DMS153 (cell line): ENCODE measurements at regions not wholly inside any gene's neighbourhood (a gene's known extent, or its start where the extent isn't known, plus 50 kb on each side); places are given as distances from the start of the nearest gene placed in this dataset.
"Not testable (repeated sequence)": the region's sequence is repeated elsewhere in the genome, so short reads cannot be mapped to it uniquely, and the experiment has no call there.

ENCODE experiments used
- DNase-seq: peaks from one replicate; lab custom pipeline; 2025; lab: John Stamatoyannopoulos, UW

DNA sequence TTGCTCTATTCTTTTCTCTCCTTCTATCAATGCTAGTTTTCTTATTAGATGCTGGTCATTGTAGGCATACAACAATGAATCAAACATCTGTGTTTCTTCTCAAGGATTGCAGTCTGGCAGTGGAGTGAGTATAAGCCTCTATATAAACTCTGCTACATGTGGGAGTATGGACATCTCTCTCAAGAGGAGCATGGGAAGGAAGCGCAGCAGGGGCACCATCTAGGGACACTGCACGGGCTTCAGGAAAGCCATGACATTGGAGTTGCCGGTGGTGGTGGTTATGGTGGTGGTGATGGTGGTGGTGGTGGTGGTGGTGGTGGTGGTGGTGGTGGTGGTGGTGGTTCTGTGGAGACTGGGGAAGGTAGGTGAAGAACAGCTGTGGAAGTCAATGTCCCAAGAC is 462.6 kb downstream of the RNF144A start:
- no peak for DNase-seq

DNA sequence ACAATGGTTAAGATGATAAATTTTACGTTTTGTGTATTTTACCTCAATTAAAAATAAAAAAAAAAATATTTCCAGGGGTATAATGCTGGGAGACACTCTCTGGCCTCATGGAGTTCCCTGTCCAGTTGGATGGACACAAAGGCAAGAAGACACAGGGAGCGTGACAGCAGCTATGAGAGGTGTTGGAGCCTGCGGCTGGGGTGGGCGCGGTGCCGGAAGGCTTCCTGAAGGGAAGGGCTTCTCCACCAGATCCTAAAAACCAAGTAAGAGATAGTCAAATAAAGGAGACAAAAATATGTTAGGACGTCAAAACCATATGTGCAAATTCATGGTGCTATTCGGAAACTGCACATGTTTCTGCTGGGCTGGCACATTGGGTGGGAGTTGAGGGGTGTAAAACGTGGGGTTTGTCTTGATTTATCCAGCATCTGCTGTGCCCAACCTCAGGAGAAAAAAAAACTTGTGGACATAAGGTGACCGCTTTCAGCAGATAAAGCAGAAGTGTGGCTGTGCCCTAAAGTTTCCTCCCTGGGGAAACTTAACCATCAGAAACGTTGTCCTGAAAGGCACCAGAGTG is 467.6 kb downstream of the RNF144A start:
- no peak for DNase-seq

DNA sequence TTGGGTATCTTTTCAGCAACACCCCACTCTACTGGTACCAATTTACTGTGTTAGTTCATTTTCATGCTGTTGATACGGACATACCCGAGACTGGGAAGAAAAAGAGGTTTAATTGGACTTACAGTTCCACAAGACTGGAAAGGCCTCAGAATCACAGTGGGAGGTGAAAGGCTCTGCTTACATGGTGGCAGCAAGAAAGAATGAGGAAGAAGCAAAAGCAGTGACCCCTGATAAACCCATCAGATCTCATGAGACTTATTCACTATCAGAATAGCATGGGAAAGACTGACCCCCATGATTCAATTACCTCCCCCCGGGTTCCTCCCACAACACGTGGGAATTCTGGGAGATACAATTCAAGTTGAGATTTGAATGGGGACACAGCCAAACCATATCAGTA is 473.1 kb downstream of the RNF144A start:
- not testable (repeated sequence) for DNase-seq

DNA sequence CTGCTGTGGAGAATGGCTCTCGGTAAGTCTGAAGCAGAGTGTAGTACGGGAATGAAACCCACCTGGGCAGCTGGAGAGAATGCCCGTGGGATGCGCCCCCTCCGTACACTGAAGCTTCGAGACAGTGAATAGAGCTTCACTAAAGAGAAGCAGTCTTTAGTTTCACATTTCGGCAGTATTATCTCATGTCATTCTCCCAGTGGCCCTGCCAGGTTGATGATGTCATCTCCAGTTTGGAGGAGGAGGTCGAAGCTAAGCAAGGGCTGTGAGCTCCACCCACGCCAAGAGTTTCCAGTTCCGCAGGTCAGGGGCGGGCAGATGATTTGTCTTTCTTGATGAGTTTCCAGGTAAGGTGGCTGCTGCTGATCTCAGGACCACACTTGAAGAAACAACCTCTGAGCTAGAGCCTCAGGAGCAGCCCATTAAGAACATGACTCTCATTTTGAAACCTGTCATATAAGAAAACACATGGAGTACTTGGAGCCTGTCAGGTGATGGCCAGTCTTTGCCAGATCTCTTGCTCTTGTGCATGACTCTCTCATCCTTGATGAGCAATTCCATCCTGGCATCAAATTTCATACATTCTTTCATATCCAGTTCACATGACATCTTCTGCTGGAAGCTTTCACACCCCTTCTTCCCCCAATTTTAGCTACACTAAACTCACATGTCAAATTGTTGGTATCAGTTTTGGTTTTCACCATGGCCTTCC is 475.0 kb downstream of the RNF144A start:
- DNase-seq, result no peak

DNA sequence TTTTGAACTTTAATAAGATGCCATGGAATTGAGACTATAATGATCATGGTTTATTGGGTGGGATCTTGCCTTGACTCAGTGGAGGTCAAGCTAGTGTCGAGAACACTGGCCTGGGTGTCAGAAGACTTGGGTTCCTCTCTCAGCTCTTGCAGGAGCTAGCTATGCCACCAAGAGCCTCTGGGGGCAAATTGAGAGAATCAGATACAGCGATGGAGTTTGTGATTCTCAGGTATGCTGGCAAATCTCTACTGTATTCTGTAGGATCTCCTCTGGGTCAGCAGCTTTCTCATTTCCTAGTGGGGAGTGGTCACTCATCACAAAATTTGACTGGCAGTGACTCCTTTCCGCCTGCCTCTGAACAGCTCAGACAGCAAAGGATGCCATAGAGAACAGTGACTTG is 477.0 kb downstream of the RNF144A start:
- DNase-seq, result no peak

DNA sequence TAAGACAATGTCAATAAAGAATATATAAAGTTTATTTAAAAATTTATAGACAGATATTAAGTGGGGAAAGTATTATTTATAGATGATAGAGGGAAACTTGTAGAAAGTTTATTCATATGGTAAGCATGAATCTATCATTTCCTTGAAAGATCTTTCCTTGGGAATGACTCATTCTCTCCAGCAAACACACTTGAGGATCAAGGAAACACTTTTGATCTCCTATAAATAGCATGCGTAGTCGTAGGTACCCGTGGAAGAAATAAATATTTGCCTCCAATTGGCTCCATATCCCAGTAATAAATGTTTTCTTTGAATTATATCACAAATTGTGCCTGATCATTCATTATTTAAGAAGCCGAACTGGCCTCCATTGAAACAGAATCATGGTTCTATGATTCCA is 483.4 kb downstream of the RNF144A start:
- no peak for DNase-seq

DNA sequence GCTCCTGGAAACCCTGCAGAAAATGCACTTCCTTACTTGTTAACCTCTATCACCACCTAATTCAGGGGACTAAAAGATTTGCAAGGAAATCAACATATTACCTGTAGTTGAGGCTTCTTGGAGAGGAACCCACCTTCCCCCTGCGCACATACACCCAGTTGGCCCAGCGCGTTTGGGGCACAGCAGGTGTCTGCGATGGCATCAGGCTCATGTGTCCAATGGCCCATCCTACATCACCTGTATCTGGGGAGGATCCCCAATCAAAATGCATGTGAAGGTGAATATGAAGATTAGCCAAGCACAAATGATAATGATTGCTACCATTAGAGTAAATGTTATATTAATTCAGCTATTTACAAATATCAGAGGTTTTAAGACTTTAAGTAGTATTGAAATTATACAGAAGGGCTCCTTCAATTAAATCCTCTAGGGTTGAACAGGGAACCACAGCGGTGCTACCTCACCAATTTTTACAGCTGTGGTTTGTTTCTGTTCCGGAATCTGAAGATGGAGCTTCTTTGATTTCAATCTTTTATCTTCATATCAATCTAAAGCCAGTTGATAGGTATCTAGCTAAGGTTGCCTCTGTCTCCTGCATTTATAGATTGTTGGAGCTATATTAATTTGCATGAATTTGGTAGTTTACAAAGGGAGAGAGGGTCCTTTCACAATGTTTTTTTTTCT is 486.0 kb downstream of the RNF144A start:
- no peak for DNase-seq

DNA sequence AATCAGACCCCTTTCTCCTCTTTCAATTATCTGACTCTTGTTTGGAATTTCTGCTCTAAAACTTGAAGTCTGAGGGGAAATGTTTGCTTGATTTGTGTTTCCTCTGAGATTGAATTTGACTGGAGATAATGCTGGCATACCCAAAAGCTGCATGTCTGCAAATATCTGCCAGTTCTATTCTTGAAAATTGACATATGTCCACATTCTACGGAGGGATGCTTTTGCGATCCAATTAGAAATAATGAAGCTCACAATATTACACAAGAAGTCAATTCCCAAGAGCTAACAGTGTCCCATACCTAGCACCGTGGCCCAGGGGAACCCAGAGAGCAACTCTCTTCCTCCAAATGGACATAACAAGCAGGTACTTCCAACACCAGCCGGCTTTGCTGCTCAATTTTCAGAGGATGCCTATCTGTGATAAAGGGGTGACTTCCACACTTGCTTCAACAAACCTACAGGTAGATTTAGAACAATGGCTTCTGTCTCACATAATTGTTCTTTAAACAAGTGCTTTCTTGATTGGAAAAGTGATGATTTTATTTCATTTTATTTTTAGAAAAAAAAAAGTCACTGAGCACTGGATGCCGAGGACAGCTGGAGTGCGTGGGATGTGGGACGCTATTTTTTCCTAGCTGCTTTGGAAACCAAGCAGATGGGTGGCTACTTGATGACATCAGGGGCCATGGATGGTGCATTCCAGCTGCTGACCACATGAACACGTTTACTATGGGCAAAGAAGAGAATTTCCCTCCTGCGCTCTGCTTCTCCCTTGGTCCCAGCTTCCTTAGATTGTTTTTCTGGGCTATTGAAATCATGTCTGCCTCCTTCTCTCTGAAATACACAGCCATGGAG is 488.9 kb downstream of the RNF144A start:
- DNase-seq, result no peak

DNA sequence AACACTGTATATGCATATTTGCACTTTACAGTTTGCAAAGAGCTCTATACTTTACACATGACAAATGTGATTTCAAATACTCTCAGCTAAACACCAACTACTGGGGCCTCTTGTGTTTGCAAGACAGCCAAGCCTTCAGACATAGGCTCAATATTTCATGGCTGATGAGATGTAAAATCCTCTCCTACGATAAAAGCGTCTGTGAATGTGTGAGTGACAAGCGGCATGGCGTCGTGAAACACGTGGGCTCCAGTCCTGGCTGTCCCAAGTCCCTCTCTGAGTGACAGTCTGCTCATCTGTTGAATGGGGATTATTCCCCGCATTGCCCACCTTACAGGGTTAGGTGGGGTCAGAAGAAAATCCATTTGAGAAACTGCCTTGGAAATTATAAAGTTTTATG is 489.8 kb downstream of the RNF144A start:
- DNase-seq, result no peak

DNA sequence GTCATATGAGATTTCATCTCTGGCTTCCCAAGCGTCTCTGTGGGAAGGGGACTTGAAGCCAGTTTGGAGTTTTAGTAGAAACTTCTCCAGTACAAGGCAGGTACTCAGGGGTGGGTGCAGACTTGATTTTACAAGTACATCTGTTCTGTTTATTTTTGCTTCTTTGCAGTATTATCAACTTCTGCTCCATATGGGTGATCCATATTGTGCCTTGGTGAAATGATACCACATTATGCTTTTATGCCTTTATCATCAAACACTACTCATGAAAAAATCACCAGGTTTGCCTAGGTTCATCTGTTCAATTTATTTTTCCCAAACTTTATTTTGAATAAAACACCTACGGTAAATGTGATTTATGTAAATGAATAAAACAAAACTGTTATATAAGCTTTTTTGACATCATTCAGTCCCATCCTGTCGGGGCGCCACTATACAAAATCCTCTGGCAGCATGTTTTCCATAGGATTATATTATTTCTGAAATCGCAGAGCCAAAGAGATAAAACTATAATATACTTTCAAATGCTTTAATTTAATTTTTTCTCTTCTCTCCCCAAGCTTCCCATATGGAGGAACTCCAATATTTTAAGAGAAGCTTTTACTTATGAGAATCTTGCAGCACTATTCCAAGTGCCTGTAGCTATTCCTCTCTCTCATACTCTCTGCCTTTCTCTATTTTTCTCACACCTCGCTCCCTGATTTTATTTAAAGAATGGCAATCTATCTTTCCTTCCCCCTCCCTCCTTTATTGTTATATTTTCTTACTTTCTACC is 490.9 kb downstream of the RNF144A start:
- no peak for DNase-seq

DNA sequence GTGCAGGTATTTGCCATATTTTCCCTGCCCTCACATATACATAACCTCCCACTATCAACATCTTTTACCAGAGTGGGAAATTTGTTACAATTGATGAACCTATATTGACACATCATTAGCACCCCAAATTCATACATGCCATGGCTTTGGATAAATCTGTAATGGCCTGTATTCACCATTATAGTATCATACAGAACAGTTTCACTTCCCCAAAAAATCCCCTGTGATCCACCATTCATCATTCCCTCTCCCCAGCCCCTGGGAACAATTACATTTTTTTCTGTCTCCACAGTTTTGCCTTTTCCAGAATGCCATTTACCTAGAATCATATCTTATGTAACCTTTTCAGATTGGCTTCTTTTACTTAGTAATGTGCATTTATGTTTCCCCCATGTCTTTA is 494.5 kb downstream of the RNF144A start:
- no peak for DNase-seq

DNA sequence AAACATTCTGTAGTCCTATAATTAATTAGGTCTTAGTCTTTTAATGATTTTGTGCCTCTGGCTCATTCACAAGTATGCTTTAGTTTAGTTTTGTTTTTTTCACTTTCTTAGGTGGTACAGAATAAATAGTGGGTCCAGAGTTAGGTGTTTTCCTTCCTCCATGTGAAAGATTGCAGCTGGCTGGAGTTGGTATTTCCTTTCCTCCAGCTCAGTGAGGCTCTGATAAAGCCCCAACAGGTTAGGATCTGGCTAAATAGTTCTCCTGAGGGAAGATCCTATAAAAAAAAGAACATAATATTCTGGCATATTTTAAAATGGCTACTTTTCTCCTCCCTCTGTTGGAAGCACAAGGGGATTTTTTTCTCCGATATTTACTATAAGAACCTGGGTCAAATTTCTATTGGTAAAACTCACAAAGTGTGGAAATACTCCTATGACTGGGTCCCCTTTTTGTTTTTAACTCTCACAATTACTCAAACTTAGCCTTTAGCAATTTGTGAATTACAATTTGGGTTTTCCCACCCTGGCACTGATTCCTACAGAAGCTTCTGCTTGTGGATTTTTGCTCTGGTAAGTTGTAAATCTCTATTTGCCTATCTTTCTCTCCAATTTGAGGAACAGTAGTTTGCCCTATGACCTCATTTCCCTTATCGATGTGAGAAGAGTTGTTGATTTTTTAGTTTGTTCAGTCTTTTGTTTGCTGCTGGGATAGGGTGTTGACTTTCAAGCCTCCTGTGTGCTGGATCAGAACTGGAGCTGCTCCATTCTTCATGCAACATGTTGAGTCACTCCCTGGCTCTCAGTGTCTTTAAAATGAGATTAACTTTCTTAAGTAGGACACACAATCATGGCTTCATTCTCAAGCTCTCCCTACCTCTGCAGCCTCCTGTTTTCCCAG is 500.9 kb downstream of the RNF144A start:
- DNase-seq, result no peak

DNA sequence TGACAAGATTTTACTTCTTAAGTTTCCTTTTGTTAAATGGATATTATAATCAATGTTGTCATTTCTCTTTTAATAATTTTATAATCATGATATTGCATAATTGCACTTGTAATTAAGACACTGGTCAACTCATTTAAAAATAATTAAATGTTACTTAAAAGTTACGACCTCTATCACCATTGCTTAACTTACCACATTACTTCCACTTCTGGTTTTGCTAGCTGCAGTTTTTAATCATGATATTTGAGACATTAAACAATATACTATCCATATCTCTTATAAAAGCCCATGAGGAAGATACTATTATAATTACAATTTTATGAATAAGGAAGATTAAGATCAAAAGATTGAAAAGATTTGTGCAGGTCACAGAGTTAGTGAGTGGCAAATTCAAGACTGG is 502.0 kb downstream of the RNF144A start:
- DNase-seq, result no peak

DNA sequence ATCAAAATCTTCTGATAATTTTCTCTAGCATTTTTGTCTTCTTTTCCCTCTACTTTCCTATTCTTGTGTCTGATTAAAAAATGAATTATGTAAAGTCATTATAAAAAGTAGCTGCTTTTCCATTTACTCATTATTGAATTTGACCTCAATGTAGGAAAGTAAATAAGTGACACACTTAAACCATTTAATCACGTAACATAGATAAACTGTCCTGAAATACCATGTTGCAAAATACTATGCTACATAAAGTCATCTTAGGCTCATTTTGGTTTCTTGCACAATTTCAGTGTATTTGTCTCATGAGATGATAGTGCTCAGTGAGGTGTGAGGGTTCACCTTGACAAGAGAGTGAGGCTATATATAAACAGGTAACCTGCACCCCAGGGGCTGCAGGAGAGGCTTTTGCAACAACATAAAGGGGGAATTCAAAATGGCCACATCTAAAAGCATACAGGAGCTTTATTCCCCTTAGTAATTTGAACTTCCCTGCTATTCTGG is 502.7 kb downstream of the RNF144A start:
- no peak for DNase-seq

DNA sequence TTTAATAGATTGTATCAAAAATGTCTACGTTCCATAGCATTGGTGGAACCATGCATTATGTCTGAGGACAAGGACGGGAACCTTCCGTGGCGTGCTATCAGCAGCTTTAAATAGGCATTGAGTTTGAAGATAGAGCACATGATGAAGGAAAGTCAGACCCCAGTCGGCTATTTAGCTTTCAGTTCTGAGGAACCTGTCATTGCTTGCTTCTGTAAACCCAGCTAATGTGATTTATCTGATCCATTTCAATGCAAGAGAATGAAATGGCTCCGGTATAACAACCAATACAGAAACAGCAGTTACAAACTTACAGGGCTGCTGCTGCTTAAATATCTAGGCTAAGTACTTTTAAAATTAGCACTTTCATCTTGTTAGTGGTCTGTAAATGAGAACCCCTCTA is 503.3 kb downstream of the RNF144A start:
- DNase-seq, result no peak

DNA sequence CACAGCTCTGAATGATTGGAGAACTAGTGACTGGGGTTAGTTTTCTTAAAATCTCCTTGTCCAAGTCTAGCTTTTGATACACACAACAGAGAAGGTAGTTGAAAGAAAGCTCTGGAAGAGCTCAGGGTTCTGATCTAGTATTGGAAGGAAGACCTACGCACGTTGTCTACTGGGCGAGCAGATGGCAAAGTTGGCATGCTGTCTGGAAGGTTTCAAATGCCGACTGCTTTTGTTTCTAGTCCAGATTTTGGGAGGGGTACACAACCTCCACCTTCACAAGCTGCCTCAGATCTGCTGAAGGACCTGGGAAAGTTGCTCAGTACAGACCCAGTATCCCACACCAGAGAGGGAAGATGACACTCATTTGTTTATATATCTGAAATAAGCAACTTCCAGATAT is 507.3 kb downstream of the RNF144A start:
- no peak for DNase-seq

DNA sequence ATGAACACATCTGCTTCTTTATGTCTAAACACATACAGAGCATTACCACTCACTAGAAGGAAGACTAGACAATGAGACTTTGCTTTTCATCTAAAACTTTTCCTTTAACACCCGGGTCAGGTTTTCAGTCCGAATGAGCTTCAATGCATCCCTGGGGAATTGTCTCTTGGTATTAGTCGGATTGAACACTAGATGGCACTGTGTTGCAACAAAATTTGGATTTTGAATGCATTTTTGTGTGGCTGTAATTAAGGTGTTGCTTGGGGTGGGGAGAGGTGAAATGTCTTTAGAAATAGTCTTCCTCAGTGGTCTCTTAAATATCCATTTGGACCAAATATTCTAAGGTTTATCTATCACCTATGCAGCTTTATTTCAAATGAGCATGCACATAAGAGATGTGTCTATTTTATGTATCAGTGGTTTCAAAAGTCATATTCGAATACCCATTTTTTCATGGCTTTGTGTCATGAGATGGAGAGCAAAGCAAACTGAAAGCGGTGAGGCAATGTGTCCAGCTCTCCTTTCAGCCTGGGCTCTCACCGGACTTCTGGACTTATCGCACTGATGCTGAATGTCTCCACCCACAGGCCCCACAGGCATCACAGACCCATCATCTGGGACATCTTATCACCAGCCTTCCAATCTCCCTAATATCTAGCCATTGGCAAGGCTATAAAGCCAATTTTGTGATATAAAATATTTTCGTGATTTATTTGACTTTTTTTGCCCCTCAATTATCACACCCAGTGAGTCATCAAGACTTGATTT is 510.3 kb downstream of the RNF144A start:
- DNase-seq, result peak; percentile 47

DNA sequence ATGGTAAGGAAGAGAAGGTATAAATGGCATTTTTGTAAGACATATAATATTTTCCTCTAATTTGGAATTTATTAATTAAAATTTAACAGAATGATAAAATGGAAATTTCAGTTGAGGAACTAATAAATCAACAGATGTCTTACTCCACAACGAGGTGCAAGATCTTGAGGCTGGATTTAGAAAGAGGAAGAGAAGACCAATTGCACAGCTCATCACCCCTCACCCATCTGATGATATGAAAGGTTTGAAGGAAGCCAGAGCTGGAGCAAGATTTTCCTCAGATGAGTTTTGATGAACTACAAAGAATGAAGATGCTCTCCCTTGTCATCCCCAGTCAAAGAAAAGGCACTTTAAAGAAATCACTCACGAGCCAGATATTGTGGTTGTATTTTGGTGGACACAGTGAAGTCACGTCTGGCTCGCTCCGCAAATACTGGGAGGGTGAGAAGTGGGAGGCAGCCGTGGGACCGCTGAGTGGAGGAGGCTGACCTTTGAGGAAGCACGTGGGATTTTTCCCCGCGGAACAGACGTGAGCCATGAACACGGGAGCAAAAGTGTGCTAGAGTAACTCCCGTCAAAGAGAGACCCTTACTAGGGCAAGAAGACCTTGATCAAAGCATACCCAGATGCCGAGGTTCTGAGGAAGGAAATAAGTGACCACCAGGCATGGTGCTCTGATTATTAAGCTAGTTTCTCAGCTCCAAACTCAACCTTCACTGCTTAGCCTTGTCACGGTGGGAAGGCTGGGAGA is 511.4 kb downstream of the RNF144A start:
- DNase-seq, result no peak

DNA sequence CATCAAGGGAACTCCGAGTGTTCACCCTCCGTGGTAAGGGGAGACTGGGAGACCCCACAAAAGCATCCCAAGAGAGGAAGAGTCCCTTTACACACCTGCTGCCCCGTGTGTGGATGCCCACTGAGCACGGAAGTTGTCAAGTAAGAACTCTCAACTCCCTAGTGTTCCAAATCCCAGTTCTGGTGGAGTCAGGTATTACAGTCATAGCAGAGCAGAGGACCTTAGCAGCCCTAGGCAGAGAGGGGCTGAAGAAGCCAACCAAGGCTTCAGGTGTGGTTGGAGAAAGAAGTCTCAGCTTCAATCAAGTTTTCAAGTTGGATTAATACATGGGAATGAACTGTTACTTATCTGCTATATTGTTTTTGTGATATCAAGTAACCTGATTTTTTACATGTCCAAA is 512.5 kb downstream of the RNF144A start:
- DNase-seq, result no peak
